ENCODE measurements at regions not wholly inside any gene's neighbourhood (a gene's known extent, or its start where the extent isn't known, plus 50 kb on each side); places are given as distances from the start of the nearest gene placed in this dataset.

- TF ChIP-seq CTCF (optimal IDR thresholded peaks at IDR 0.05 in 1 of 3, IDR thresholded peaks at IDR 0.05 in 1 of 3, conservative IDR thresholded peaks at IDR 0.05 in 1 of 3; ENCODE audit: extremely low read depth in 1 of 3, insufficient read depth in 2 of 3, low read length in 3 of 3) (no peak), EZH2 (IDR thresholded peaks at IDR 0.05; ENCODE audit: low read length) (no peak)
Observed at GRCh38 chr6:48619771-48620170, 508.8 kb upstream of the PTCHD4 start.

Data from keratinocyte (primary cell).